ENCODE measurements at regions not wholly inside any gene's neighbourhood (a gene's known extent, or its start where the extent isn't known, plus 50 kb on each side); places are given as distances from the start of the nearest gene placed in this dataset.
"Not testable (repeated sequence)": the region's sequence is repeated elsewhere in the genome, so short reads cannot be mapped to it uniquely, and the experiment has no call there.

DNA sequence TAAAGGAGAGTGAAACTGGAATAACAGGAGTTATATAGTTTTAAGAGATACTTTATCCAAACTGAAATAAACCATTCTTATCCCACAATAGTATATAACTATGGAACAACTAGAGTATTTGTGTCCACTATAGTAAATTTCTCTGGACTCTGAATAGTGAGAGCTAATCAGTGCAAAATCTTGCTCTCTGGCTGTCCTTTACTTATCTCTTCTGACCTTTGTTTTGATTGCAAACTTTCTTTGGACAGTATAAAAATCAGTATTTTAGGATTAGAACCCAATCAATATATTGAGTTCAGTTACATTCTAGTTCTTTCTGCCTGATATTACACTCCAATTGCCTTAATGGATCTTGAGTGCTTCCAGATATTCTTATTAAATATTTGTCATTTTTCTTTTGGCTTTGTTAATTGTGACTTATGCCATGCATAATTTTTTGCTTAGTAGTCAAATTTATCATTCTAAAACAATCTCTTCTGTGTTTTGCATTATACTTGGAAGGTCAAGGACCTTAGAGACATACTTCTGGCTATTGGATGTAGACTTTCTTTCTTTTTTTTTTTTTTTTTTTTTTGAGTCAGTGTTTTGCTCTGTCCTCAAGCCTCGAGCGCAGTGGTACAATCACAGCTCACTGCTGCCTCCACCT is 89.9 kb upstream of the AMN1 start:
- DNase-seq = no peak

DNA sequence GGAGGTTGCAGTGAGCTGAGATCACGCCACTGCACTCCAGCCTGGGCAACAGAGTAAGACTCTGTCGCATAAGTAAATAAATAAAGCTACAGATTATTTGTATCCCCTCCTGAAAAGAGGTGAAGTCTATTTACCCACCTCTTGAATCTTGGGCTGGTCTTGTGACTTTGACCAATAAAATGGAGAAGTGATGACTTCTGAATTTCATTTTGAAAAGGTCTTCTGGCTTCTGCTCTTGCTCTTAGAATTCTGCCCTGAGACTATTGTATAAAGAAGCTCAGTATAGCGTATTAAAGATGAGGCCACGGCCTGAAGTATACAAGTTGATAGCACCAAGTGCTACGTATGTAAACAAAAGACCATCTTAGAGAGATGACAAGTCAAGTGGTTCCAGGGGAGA is 88.3 kb upstream of the AMN1 start:
- DNase-seq = no peak

DNA sequence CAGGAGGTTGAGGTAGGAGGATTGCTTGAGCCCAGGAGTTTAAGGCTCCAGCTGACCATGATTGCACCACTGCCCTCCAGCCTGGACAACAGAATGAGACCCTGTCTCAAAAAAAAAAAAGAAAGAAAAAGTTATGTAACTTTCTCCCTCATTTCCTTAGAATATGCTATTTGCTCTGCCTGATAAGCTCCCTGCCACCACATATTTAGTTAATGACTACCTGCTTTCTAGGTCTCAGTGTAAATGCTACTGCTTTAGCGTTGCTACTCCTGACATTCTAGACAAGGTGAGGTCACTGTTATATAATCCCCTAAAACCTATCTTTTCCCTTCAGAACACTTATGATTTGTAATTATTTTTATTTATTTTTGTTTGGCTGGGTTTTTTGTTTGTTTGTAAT is 86.3 kb upstream of the AMN1 start:
- DNase-seq = no peak

DNA sequence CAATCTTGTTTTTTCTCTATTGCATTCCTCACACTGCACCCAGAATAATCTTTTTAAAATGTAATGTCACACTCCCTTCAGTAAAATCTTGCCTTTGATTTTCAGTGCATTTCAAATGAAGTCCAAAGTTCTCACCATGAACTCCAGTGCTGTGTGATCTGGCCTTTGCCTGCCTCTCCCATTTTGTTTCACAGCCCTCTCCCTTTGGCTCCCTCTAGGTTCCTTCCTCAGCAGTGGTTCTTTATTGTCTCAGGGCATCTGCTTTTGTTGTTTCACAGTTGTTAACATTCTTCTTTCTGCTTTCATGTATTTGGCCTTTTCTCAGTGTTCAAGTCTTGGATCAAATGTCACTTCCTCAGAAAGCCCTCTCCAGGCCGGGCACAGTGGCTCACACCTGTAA is 84.5 kb upstream of the AMN1 start:
- no peak for DNase-seq

DNA sequence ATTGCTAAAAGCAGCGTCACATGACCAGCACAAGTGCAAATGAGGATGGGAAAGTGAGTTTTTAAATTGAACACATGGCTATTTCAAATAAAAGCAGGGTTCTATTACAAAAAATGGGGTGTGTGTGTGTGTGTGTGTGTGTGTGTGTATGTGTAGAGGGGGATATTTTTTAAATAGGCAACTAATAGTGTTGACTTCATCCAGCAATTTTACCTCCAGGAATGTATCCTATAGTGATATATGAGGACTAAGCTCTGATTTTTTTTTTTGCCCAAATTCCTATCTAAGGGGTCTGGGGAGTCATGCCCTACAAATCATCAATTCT is 78.9 kb upstream of the AMN1 start:
- no peak for DNase-seq

DNA sequence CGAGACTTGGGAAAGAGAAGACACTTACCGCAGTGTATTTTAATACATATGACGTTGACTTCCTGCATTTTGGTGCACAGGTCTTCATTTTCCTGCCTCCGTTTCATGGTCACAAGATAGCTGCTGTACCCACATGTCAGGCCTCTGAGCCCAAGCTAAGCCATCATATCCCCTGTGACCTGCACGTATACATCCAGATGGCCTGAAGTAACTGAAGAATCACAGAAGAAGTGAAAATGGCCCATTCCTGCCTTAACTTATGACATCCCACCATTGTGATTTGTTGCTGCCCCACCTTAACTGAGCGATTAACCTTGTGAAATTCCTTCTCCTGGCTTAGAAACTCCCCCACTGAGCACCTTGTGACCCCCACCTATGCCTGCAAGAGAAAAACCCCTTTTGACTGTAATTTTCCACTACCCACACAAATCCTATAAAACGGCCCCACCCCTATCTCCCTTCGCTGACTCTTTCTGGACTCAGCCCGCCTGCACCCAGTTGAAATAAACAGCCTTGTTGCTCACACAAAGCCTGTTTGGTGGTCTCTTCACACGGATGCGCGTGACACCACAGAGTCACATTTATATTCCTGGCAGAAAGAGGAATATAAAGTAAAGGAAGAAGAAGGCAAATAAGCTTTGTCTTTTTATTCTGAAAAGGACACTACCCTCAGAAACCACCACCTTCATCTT is 78.4 kb upstream of the AMN1 start:
- DNase-seq = peak; percentile 17

DNA sequence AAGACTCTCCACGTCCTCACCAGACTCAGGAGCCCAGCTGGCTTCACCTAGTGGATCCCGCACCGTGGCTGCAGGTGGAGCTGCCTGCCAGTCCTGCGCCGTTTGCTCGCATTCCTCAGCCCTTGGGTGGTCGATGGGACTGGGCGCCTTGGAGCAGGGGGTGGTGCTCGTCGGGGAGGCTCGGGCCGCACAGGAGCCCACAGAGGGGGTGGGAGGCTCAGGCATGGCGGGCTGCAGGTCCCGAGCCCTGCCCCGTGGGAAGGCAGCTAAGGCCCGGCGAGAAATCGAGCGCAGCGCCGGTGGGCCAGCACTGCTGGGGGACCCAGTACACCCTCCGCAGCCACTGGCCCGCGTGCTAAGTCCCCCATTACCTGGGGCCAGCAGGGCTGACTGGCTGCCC is 76.9 kb upstream of the AMN1 start:
- not testable (repeated sequence) for DNase-seq

DNA sequence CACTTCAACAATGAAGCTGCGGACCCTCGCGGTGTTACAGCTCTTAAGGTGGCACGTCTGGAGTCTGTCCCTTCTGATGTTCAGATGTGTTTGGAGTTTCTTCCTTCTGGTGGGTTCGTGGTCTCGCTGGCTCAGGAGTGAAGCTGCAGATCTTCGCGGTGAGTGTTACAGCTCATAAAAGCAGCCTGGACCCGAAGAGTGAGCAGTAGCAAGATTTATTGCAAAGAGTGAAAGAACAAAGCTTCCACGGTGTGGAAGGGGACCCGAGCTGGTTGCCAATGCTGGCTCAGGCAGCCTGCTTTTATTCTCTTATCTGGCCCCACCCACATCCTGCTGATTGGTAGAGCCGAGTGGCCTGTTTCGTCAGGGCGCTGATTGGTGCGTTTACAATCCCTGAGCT is 75.9 kb upstream of the AMN1 start:
- not testable (repeated sequence) for DNase-seq

DNA sequence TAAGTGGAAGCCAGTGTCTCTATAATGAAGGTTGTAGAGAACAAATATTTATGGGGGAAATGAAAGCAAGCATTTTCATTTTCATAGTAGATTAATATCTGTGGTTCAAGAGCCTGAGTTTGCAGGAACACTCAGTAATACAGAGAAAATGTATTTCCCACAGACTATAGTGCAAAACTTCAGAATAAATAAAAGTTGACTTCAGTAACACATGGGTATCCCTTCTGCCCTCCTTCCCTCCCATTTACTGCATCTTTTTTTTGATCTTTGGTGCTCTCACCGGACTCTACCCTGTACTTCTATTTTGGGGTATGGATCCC is 75.3 kb upstream of the AMN1 start:
- no peak for DNase-seq

DNA sequence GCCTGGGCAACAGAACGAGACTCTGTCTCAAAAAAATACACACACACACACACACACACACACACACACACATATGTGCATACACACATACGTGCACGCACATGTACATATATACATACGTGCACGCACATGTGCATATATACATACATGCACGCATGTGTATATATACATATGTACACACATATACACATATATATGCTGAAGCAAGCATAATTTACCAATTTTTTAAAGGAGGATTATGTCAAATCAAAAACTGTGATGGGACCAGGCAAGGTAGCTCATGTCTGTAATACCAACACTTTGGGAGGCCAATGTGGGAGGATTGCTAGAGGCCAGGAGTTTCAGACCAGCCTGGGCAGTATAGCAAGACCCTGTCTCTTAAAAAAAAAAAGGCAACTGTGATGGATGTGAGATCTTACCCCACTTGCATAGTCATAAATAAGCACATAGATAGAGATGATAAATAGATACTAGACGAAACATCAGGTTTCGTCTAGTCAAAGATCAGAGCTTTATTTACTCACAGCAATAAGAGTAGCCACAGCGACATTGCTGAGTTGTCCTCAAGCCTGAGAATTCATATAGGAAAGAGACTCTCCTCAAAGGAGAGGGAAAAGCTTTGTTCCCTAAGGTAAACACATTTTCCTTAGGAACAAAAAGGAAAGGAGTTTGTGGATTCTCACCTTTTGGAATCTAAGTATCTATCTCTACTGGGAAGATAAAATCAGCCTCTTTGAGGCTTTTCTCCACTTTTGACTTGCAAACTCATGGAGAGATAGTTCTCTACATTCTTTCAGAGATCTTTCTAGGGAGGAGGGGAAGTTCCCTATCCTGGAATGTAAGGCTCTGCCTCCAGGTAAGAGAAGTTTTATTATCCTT is 74.7 kb upstream of the AMN1 start:
- DNase-seq = no peak

DNA sequence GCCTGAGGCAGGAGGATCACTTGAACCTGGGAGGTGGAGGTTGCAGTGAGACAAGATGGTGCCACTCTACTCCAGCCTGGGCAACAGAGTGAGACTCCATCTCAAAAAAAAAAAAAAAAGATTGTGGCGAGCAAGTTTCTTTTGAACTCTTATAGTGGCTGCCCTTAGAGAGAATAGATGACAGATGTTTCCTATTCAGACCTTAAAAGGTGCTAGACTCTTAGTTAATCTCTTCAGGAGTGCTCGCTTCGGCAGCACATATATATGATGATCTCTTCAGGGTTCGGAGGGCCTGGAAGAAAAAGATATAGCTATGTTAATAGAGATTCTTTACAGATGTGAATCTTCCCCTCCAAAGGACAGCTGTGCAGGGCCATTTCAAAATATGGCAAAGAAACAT is 73.1 kb upstream of the AMN1 start:
- DNase-seq = no peak

DNA sequence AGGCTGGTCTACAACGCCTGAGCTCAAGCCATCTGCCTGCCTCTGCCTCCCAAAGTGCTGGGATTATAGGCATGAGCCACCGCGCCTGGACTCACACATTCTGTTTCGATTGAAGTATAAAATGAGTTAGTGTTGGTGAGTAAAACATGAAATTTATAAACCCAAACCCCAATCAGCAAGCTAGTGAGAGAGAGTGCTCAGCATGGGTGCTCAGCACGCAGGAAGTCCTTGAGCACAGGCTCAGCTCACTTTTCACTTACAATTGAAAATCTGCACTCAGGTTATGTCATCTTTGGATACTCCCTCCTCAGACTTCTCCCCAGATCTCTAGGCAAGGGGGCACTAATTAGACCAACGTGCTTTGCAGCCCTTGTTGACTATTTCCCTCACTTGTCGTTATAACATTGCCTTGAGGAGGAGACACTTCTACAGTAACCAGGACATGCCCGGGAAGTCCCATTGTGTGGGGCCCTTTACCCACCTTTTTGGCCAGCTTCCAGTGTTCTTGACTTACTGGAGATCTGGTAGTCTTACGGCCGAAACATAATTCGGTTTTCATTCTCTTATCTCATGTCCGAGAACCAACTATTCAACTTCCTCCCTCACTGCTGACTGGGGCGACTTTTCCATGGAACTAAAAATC is 68.5 kb upstream of the AMN1 start:
- DNase-seq = peak; percentile 7

DNA sequence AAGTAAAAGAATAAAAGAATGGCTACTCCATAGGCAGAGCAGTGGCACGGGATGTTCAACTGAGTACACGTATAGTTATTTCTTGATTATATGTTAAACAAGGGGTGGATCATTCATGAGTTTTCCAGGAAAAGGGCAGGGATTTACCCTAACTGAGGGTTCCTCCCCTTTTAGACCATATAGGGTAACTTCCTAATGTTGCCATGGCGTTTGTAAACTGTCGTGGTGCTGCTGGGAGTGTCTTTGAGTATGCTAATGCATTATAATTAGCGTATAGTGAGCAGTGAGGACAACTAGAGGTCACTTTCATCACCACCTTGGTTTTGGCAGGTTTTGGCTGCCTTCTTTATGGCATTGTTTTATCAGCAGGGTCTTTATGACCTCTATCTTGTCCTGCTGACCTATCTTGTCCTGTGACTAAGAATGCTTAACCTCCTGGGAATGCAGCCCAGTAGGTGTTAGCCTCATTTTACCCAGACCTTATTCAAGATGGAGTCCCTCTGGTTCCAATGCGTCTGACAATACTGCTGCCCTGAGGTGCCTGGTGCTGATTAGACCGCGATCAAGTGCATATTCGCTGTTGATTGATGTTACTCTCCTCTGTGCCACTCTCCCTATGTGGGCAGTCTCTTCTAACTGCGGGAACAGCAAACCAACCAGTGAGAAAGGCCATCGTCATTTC is 67.6 kb upstream of the AMN1 start:
- DNase-seq = no peak

DNA sequence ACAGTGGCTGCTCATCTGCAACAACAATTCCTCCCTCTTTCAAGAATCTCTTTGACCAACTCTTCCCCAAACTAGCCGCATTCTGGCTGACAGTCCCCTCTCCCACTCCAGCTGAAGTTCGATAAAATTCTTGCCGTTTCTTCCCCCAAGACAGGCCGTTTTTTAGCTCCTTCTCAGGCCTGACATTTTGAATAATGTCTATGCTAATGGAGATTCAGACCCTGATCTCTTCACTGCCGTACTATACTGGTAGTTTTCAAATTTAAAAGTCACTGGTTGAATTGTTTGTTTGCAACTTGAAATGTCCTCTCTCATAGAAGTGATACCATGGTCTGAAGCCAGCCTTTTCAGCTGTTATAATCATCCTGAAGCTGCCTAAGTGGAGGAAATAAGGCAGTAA is 65.9 kb upstream of the AMN1 start:
- DNase-seq = no peak

DNA sequence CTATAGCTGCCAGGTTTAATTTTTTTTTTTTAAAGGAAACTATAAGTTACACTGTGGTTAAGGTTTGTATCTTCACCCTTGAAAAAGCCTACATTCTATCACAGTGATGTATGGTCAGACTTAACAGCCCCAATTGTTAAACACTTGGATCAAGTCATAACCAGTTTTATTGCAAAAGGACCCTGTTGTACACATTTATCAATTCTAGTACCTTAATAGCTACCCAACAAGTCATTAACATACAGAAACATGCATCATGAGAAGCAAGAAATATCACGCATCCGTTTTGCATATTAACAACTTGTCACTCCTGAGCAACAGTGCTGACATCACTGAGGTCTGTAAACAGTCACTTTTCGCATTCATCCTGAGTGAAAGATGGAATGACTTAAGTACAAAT is 62.4 kb upstream of the AMN1 start:
- not testable (repeated sequence) for DNase-seq

DNA sequence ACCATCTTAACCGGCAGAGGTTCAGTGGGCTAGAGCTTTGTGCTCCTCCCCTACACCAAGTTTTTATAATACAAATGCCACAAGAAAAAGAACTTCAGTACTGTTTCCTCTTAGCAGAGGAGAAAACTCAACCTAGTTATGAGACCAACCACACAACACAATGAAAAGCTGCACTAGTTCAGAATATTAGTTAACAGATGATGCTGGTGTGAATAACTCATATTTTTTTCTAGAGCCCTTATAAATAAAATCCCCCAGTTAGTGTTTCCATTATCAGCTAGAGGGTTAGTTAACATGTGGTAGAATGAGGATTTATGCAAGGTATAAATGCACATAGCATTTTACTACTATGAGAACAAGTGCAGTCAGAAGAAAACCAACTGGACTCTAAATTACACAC is 61.9 kb upstream of the AMN1 start:
- no peak for DNase-seq

DNA sequence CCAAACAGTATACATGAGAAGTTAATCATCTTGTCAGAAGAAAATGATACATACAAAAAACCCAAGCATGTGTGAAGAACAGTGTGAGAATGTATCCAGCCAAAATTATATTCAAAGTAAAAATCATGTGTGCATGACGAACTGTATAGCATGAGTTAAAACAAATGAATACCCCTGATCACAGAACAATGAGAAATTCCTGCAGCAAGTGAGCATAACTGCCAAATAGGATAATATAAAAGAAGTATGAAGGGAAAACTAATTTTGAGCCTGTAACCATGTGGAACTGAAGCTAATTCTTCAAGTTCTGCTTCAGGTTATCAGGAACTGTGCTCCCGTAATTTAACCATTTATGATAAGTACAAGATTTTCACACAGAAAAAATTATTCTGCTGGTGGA is 56.5 kb upstream of the AMN1 start:
- no peak for DNase-seq

DNA sequence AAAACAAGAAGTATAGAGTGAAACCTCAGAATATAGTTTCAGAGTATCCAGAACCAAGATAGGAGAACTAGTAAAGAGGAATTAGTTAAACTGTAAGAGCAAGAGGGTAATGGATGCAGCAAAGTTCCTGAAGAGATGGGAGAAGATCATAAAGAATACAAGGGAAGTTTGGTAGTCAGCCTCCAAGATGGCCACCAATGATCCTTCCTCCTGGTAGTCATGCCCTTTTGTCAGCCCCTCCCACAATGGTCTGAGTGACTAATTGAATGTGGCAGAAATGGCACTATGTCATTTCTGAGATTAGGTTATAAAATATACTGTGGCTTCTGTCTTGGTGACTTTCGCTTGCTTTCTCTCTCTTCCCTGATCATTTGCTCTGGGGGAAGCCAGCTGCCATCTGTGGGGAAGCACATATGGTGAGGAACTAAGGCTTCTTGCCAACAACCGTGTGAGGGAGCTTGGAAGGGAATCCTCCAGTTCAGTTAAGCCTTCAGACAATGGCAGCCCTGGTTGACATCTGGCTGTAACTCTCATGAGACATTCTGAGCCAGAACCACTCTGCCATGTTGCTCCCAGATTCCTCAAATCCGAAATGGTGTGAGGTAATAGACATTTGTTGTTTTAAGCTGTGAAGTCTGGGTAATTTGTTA is 55.3 kb upstream of the AMN1 start:
- DNase-seq = no peak

DNA sequence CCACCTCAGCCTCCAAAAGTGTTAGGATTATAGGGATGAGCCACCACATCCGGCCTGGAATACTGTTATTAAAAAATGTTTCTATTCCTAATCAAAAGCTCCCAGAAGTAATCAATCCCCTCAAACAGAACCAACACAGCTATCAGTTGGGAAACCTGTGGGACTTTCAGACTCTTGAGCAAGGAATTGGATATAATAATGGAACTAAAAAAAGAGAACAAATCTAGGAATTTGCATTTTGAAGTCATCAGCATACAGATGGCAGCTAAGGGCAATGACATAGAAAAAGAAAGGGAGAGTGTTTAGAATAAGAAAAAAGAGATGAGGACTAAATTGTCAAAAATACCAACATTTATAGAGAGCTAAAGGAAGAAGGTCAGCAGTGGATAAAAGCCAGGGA is 54.7 kb upstream of the AMN1 start:
- DNase-seq = no peak

DNA sequence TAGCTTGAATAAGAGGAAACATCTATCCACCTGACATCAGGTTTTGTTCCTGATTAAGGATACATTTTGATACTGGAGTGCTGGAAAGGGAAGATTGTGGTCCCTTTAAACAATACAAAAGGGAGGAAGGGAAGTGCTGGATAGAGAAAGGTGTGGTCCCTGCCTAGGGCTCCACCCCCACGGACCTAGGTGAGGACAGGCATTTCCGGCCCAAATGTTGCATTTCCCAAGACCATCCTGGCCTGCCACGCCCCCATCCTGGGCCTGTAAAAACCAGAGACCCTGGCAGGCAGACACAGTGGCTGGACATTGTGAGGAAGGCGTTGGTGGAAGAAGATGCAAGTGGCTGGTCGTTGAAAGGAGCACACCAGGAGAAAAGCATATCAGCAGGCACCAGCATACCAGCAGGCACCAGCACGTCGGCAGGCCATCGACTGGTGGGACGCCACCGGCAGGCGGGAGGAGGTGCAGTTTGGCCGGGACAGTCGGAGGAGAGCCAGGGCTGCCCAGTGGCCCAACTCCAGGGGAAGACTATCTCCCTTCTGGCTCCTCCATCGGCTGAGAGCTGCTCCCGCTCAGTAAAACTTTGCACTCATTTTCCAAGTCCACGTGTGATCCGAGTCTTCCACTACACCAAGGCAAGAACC is 53.2 kb upstream of the AMN1 start:
- no peak for DNase-seq

DNA sequence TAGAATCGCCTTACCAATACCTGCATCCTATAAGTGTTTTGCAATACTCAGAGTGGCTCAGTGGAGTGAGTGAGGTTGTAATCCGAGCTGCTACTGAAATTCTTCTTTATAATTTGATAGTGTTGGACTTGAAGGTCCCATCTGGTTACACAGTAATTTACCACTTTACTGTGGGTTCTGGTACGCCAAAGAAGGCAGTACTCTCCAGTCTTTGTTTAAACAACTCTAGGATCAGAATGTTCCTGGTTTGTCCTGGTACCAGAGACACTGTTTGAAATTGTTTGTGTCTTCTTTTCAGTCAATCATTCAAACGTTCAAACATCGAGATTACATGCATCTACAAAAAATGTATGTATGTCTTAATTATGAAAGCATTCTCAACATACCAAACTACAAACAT is 51.3 kb upstream of the AMN1 start:
- no peak for DNase-seq

DNA sequence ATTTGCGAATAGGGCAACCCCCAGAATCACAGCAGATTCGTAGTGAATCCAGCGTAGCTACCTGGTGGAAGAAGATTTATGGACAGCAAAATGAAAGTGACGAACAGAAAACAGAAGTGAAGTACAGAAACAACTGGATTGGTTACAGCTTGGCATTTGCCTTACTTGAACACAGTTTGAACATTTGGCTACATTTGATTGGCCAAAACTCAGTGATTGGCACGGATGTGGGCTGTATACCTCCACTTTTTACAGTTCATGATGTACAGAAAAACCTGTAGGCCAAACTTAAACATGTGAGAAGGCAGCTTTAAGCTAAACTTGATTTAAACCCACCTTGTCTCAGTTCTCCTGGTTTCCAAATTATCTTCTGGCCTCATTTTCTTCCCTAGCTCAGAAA is 49.9 kb upstream of the AMN1 start:
- DNase-seq = no peak

Data from central memory CD4-positive, alpha-beta T cell (primary cell).